Renal cortical epithelial cell (primary cell): ENCODE measurements at regions not wholly inside any gene's neighbourhood (a gene's known extent, or its start where the extent isn't known, plus 50 kb on each side); places are given as distances from the start of the nearest gene placed in this dataset.

ENCODE experiments used
- DNase-seq: peaks from one replicate; pipeline ENCODE4 v3.0.0-alpha.2; 2011; ENCODE audit warnings: low read depth

DNA sequence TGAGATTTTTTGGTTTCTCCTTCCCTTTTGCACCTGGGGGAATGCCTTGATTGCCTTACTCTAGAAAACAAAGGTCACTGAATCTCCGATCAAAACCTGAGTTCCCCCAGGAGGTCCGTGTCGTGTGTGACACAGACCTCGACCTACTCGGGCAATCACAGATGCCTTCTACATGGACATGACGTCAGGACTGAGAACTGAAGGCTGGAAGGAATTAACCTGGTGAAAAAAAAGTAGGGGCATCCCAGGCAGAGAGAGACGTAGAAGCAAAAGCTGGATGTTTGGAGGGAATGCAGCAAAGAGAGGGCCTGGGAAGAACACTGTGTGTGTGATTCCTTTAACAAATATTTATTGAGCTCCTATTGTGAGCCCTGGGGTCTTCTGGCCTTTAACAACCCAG, 178.0 kb downstream of the PRDM2 start:
- DNase-seq = no peak

DNA sequence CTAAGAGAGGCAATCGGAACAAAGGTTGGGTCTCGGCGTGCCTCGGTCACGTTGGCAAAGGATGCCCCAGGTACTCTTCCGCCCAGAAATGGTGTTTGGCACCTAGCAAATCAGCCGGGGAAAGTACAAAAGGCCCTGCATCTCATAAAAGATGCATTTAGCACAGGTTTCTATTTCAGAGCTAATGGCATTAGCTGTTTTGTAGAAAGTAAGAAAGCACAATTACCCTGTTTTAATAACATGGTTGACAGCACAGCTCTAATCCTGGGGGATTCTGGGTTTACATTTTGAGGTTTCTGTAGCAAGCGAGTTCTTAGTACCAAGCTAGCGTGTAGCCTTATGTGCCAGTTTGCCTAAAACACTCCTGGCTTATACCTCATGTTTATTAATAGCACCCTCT, 178.5 kb downstream of the PRDM2 start:
- no peak for DNase-seq

DNA sequence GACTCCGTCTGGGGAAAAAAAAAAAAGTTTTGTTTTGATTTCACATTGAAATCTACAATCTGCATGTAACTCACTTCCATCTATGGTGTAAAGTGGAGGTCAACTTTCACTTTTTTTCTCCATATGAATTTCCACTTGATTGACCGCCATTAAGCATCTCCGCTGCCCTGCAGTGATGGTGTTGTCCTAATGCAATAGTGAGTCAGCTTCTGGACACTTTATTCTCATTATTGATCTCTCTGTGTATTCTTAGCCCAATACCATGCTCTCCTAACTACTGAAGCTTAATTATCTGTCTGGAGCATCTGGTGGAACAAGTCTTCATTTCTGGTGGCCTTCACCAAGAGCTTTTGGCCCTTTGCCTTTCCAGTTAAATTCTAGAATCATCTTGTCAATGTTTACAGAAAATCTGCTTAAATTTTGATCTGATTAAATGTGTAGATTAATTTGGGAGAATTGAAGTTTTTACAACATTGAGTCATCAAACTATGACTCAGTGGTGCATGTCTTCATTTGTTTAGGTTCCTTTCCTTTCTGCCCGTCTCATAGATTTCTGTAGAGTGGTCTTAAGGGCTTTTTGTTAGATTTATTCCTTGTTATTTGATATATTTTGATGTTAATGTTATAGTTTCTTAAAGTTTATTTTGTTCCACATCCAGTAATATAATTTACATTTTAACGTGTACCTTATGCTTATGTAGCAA, 181.5 kb downstream of the PRDM2 start:
- DNase-seq = no peak

DNA sequence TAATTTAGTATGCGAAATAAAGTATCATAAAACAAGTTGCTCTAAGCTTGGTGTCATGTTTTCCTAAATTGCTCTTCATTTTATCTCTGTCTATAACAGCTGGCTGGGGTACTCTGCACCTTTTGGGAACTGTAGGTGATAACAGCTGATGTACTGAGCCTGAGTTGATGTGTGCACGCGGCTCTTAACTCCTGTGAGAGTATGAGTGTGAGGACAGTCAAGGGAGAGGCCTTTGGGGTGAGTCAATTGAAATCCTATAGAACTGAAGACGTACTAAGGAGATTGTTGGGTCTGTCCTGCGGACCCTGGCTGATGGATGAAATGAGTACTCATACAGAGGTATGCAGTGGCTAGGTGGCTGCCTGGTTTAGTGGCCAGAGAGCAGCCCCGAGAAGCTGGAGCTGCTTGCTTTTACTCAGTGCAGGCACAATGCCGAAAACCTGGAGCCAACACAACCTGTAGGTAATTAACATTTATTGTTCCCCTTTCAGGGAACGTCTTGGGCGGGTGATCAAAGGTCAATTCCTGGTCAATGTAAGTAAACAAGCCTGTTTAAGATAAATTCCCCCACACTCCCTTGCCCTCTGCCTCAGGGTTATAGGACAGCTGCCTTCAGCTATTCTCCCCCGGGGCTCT, 188.5 kb downstream of the PRDM2 start:
- no peak for DNase-seq

DNA sequence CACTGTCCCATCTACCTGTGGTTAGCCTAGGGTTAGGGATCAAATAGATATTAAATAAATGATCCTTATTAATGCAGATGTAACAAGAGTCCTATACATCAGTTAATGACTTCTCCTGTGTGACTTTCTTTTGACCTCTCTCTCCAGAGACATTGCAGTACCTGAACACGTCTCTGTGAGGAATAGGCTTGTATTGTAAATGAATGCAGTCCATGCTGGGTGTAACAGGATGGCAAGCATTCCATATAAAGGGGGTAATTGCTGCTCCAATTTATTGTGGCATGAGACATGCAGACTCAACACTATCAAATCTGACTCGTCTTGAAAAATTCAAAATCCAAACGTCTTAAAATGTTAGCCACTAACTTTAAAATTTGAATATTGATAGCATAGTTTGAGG, 189.5 kb downstream of the PRDM2 start:
- no peak for DNase-seq

DNA sequence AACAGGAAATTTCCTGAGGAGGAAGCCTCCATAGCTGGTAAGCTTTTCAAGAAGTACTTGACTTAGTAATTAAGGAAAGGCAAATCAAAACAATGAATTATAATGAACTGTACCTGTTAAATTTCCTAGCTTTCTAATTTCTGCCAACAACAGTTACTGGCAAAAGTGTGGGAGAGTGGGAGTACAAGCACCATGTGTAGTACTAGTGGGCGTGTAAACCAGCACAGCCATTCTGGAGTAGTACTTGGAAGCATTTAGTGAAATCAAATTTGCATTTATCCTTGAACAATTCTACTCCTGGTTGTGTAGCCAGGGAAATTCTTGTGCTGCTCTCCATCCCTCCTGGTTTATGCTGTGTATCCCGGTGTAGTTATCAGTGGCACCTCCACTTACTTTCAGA, 190.8 kb downstream of the PRDM2 start:
- no peak for DNase-seq

DNA sequence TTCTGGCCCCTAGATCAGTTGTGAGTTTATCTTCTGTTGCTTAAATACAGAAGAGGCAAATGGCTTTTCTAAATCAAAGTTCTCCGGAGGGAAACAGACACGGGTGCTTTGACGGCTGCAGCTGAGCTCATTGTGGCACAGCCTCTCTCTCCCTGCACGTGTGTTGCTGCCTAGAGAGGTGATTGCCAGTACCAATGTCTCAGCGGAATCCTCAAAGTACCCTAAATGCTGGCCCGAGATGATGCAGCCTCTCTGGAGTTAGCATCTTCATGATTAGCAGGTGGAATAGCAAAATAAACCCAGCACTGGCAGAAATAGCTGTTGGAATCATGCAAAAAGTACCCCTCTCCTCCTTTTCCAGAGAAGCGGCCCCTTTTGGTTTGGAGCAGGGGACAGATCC, 192.2 kb downstream of the PRDM2 start:
- DNase-seq = no peak

DNA sequence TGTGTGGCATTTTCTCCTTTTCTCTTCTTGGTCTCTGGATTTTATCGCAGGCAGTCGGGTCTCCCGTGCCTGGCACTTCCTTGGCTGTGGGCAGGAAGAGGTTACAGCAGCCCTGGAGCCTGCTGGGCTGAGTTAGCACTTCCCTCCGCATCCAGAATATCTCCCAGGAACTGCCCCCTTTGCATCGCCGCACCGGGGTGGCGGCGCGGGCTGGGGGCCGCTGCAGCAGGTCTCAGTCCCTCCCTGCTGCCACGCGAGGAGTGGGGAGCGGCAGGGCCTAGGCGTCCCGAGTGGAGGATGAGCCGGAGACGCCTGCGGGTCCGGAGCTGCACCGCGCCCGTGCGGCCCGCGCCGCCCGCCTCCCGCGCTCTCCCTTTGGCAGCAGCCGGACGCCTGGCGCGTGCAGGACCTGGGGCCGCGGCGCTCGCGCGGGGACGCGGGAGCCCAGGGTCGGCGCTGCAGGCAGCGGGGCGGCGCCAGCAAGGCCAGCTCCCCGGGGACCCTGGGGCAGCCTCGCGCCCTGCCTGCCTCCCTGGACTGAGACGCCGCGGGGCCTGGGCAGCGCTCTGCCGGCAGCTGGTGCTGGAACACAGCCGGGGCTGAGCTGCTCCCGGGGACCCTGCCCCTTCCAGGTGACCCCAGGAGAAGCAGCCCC, 192.8 kb downstream of the PRDM2 start:
- no peak for DNase-seq

DNA sequence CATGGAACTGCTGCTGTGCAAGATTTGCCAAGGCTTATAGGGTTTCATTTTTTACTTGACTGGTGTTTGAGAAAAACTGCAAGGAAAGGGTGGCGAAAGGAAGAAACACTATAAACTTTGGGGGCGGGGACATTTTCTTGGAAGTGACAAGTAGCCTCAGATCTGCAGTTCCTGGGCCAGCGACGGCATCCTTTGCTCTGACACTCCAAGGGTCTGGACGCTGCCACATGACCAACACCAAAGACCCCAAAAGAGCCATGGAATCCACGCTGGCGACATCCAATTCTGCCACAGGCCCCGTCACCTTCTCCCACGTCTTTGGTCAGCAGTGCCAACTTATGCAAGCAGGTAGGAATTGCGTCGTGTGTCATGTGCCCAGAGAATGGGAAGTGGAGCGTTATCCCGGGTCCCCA, 193.4 kb downstream of the PRDM2 start:
- no peak for DNase-seq

DNA sequence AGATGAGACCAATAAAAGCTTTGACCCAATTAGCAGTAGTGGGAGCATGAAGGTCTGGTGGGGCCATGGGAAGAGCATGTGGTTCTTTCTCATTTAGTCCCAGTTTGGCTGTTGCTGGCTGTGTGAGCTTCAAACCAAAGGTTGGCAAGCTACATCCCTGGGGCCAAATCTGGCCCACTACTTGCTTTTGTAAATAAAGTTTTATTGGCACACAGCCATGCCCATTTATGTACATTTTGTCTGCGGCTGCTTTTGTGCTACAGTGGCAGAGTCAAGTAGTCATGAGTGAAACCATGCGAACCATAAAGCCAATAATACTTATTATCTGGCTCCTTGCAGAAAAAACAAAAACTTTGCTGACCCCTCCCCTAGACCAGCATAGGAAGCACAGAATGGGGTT, 196.9 kb downstream of the PRDM2 start:
- no peak for DNase-seq

DNA sequence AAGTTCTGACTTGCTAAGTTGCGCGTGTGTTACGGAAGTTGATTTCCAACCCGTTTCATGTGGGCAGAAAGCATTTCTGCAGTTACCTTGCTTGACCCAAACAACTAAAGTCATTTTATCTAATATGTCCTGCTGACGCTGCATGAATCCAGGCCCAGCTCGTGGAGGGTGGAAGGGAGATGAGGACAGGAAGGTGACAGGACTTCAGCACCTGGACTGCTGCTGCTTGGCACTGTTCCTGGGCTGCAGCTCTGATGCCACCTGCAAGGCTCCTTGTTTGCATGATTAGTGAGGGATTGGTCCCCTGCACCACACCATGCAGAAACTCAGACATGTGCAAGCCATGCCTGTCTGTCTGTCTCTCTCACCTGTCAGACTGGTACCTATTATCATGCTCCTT, 198.4 kb downstream of the PRDM2 start:
- no peak for DNase-seq

DNA sequence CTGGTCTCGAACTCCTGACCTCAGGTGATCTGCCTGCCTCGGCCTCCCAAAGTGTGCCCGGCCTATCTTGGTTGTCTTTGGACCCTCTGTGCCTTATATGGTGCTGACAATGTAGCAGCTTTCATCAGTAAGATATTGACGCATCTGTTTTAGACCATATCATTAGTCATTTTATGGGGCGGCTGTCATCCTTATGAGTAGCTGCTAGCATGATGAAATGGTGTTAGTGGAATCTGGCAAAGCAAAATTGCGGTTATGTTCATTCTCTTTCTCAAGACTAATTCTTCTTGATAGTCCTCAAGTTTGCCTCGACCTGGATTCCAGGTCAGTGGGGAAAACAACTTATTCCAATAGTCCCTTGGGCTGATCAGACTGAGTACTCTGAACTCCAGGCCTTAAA, 199.9 kb downstream of the PRDM2 start:
- no peak for DNase-seq

DNA sequence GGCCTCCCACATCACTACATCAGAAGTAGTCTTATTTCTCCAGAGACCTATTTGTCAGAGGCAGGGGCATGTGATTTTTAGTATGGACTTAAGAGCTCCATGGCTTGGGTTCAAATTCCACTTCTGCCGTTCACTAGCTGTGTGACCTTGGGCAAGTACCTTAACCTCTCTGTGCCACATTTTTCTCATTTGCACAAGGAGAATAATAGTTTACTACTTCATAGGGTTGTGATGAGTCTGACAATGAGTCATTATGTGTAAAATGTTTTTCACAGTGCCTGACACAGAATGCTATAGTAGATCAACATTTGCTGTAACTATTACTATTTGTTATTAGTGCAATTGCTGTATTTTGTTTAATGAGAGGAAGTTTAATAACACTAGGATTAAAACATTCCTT, 200.6 kb downstream of the PRDM2 start:
- DNase-seq = no peak

DNA sequence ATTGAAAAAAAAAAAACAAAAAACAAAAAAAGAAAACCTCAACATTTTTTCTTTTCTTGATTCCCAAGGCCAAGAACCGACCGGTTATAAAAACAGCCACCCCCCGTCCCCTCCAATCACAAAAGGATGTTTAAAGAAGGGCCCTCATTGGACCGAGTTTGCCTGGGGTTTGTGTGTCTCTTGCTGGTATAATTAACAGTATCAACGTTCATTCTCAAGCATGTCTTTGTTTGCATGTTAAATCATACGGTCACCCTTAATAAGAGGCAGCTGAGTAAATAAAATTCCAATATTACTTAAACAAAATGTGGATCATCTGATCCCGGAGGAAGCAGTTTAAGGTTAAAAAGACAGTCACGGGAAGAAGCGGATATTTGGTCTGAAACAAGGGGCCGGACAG, 201.1 kb downstream of the PRDM2 start:
- DNase-seq = no peak

DNA sequence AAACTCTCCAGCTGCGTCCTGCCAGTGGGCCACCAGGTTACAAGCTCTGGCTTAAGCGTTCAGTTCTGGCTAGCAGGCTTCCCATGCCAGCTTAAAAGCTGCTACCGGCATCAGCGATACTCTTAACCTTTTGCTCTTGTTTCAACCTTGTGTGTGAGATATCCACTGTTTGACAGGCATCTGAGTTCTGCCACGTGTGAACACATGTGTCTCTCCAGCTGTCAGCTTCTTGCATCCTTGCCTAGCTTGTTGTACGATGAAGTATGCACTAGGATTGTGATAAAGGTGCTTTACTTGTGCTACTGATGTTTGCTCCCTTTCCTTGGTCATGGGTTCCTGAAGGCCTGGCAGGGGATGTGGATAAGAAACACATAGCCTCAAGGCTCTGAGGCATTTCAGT, 201.6 kb downstream of the PRDM2 start:
- DNase-seq = no peak

DNA sequence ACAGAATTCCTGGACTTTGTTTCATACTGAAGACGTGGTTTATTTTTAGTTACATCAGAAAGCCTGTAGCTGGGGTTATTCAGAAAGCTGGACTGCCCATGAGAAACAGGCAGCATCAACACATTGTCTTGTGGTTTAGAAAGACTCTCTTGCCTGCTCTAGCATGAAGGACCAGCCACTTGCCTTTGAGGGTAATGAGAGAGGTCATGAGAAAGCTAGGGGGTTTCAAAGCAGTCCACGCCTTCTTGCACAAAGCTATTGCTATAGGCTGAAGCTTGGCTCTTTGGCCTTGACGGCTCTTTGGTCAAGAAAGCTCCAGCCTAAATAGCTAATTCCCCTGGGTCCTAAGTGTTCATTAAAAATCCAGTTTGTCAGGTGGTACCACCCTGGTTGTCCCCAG, 208.1 kb downstream of the PRDM2 start:
- no peak for DNase-seq

DNA sequence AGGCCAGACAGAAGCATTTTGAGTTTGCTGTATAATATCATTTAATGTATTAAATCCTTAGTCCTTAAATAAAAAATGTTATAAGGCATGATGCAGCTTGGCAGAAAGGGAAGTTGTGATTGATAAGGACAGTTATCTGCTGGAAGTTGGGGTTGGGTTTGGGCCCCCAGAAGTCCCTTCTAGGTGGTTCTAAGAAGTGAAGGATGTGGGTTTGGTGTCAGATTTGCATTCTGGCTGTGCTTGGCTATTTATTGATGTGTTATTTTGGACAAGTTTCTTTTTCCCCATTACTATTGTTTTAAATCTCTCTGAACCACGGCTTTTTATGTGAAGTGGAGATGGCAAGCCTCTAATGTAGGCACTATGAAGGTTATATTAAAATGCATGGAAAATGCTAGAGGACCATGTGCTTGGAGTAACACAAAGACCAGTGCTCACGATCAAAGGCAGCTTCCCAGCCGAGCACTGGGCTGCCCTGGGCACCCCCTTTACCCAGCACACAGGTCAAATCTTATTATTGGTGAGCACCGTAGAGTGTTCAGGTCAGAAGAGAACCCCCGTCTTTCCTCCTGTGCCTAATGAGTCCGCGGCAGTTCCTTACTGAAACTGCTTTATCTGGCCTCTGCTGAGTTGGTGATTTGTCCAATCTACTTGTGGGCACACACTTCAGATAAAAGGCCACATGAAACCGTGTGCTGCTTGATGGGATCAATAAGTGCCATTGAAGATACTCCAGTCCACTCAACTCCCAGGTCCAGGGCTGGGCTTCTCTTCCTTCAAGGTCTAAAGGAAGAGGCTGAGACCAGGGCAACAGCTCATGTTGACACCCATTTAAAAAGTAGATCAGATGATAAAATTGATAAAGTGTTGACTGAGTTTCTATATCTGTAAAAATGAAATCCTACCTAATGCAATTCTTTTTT, 212.0 kb downstream of the PRDM2 start:
- no peak for DNase-seq

DNA sequence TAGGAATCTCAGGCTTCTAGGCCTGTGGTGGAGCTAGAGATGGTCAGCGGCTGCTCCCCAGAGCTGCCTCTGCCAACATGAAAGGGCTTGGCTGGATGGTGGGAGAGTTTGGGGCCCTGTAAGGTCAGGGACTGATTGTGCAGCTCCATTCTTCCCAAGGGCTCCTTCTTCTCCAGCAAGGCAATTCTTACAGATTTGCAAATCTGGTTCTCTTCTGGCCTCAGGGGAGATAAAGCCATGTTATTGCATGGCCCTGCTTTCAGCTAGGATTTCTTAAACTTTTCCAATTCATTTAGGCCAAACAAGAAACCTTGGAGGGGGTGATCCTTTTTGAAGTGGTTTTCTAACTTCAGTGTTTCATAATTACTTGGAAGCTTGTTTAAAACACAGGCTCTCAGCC, 213.4 kb downstream of the PRDM2 start:
- no peak for DNase-seq

DNA sequence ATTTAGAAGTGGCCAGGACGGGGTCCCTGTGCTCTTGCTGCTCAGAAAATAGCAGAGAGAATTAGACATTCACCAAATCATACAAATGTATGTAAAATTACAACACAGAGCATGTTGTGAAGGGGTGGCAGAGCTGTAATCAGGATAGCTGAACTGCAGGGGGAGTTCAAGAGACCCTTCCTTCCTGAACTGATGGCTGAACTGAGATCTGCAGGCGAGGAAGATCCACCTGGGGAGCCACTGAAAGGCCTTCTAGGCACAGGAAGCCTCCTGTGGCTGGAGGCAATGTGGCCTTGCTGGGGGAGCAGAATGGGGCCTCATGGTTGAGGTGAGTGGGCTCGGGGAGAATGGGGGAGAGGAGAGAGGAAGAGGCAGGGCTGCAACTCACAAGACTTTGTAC, 216.5 kb downstream of the PRDM2 start:
- no peak for DNase-seq

DNA sequence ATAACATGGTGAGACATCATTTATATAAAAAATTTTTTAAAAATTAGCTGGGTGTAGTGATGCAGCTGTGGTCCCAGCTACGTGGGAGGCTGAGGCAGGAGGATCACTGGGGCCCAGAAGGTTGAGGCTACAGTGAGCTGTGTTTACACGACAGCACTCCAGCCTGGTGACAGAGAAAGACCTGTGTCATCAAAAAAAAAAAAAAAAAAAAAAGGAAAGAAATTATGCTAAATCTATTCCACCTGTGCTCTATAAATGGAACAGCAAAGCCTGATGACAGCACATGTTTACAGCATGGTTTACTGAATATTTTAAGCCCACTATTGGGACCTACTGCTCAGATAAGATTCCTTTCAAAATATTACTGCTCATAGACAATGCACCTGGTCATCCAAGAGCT, 217.6 kb downstream of the PRDM2 start:
- DNase-seq = no peak

DNA sequence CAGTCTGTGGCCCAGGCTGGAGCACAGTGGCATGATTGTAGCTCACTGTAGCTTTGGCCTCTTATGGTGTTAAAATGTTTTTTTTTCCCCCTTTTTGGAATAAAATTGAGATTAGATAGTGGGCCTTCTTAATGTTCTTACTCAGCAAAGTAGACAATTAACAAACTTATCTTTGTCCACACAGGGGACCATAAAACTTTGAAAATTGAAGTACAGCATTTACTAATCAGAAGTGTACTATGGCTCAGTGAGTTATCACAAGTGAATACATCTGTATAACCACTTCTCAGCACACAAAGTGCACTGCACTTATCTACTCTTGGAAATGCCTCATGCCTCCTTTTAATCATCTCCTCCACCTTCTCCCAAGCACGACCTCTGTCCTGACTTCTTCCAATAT, 218.9 kb downstream of the PRDM2 start:
- no peak for DNase-seq

DNA sequence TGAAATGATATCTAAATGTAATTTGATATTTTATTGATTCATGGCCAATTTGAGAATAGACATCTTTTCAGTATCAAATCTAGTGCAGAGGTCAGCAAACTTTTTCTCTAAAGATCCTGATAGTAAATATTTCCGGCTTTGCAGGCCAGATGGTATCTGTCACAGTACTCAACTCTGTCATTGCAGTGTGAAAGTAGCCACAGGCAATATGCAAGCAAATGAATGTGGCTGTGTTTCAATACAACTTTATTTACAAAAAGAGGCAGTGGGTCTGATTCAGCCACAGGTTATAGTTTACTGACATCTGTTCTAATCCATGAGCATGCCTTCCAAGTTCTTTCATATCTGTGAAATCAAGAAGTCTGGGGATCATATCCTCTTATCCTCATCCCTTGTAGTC, 221.2 kb downstream of the PRDM2 start:
- DNase-seq = no peak
